HuH-7.5 (cell line): ENCODE measurements at regions not wholly inside any gene's neighbourhood (a gene's known extent, or its start where the extent isn't known, plus 50 kb on each side); places are given as distances from the start of the nearest gene placed in this dataset.

Source experiments
- DNase-seq: peaks from one replicate; pipeline ENCODE4 v3.0.0; 2011; ENCODE audit warnings: low spot score

DNA sequence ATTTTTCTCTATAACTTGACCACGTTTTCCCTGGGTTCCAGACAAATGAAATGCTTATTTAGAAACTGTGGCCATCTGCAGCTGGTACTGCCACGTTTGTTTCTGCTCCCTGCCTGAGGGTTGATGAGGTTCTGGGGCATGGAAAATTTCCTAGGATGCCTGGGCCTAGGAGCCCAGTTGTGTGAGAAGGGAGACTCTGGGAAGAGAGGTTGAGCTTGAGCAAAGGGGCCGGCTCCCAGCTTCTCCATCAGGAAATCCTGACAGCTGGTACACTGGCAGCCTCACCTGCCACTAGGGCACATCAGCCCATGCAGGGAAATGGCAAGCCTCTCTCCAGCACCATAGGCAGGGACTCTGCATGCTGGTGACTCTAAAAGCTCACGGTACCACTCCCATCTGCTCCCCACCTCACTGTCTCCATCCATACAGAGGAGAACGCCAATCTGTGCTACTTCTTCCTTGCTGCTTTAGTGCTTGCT lies 165.4 kb upstream of the PPP2R3A start:
- DNase-seq: no peak

DNA sequence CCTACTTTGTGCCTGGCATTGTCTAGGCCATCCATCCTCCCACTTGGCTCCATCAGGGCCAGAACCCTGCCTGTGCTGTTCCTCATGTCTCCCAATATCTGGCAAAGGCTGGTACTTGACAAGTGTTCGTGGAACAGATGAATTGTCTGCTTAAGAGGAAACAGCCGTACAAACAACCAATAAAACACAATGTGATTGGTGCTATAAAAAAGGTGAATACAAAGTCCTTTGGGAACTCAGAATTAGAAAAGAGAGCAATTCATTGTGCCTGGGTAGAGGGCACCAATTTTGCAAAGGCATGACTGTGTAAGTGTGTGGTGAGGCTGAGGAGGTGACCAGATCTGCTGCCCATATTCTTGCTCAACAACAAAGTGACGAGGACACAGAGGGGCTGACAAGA lies 164.5 kb upstream of the PPP2R3A start:
- DNase-seq: no peak

DNA sequence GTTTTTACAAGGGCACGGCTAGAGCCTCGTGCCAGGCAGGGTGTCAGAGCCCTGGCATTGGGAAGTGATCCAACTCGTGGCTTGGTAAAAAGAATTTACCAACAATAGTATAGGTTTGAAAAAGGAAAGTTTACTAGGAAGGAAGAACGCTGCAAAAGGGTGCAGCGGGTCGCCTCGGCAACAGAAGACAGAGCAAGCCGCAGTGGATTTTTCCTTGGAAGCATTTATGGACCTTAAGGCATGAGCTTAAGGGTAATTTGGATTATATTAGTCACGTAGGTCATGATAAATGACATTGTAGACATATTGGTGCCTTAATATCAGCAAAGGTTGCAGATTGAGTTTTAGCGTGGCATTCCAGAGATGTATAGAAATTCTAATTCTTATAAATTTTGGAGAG lies 163.4 kb upstream of the PPP2R3A start:
- DNase-seq: no peak

DNA sequence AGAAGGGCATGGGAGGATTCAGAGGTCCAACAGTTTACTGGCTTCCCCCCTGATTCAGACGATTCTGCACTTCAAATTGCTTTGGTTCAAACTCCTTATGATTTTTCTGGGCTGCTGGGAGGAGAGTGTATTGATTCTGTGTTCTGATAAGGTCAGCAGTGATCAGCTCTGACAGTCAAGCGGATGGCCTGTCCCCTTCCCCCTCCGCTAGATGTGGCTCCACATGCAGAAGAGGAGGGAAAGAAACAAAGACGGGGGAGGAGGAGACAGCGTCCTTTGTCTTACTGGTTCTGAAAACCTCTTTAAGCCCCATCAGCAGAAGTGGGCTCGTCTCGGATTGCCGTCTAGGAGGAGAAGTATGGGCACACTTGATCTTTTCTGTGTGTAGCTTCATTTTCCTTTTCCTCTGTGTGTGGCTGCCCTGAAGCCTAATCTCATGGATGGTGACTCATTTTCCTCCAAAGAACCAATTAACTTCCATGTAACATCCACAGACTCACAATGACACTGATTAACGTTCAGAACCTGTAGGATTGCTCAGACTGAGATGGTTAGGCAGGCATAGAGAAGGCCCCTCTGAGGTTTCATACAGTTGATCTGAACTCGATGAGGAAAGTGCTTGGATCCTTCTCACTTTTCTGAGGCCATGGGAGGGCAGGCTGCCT lies 162.4 kb upstream of the PPP2R3A start:
- no peak for DNase-seq

DNA sequence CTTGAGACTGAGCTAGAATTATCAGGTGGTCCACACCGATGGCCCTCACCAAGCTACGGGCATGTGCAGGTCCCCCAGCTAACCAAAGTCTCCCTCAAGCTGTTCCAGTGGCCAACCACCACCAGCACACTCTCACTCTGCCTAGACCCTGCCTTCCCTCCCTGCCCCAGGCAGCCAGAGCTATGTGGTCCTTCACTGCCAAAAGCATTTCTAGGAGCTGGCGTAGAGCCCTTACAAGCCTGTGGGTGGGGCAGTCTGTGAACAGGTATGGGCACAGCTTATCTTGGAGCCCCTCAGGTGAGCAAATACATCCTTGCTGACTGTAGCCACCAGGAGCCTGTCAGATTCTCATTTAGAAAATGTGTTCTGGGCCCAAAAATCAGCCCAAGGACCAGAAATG lies 159.8 kb upstream of the PPP2R3A start:
- no peak for DNase-seq

DNA sequence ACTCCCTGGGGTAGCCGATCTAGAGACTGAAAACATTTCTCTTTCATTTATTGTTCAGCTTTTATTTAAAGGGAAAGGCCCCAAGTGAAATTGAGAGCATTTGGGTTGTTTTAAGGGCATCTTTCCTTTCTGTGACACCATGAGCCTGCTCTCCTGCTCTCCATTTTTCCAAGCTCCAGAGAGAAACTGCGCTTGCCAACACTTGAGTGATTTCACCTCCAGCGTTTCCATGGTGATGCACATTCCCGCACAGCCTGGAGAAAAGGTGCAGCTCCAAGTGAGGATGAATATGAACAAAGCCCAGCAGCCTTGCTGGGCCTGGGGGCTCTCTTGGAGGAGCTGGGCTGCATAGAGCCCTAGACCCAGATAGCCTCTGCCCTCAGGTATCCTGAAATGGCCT lies 159.2 kb upstream of the PPP2R3A start:
- DNase-seq: no peak

DNA sequence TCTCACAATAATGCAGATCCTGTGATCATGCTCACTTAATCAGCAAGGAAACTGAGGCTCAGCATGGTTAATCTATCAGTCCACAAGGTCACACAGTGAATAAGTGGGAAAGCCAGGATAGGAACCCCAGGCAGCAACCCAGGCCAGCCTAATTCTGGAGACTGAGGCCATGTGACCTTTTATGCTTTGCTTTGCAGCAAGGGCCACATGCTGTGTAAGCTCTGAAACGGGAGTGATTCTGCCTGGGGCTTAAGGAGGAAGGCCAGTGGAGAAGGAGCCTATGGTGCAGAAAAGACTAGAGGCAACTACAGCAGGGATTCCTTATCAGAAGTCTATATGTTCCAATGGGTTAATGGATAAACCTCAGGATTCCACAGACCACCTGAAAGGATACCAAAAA lies 157.6 kb upstream of the PPP2R3A start:
- DNase-seq: no peak

DNA sequence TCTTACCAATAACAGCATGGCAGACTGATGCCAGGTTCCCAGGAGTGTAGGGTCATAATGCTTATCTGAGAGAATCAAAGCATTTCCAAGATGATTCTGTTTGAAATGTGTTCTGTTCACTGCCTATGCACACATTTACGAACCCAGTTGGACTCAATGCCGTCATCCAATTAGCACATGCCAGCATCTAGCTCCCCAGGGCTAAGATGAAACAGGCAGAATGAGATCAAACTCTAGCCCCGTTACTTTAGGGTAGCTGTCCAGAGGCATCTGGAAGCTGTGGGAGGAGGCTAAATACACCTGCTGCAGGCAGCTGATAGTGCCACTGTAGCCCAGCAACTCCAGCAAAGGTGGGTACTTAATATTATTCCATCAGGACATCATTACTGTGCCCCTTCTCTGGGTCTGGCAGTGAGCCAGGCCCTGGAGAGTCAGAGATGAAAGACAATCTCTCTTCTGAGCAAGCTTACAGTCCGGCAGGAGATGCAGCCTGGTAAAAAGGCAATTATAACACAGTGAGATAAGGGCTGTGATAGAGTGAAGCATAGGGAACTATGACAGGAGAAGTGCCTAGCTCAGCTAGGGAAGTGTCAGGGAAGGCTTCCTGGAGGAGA lies 156.4 kb upstream of the PPP2R3A start:
- DNase-seq: no peak

DNA sequence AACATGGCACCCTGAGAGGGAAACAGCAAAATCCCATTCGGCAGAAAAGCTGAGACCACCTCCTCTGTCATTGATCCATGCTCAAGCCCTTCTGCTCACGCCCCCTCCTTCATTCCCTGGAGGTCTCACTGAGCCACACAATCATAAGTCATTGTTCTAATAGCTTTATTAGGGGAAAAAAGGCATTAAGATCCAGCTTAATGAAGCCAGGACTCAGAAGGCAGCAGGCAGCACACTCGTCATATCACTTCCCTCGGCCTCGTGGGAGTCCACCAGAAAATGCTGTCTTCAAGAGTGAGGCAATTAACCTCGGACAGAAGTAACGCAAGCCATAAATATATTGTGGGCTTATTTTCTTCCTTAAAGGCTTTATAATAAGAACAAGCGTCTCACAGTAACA lies 153.9 kb upstream of the PPP2R3A start:
- no peak for DNase-seq

DNA sequence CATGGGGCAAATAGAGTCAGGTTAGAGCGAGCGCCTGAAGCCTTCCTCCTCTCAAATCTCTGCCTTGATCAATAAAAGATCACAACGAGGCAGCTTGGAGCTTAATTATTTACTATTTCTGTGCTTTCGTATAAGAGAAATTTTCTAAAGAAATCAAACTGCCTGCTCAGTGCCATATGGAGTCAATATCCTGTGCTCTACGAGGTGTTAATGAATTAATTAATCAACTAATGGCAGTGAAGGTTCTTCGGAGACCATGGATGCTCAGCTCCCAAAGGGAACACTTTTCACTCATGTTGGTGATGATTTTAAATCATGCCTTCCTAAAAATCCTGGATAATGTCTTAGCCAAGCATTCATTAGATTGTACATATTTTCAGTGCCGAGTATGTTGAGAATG lies 153.5 kb upstream of the PPP2R3A start:
- DNase-seq: no peak

DNA sequence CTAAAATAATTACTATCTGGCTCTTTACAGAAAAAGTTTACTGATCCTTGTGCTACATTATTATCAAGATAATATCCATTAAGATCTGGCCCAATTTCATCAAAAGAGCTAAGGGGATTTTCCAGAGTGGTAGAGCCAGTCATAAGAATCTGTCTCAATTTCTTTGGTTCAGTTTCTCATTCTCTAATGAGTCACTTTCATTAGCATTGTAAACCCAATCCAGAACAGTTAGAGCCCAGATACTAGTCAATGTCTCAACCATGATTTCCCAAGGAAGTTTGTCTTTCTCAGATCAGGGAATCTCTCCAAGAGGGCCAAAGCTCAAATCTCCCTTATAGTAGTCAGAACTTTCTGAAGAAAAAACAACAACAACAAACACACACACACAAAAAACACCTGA lies 131.1 kb upstream of the PPP2R3A start:
- no peak for DNase-seq

DNA sequence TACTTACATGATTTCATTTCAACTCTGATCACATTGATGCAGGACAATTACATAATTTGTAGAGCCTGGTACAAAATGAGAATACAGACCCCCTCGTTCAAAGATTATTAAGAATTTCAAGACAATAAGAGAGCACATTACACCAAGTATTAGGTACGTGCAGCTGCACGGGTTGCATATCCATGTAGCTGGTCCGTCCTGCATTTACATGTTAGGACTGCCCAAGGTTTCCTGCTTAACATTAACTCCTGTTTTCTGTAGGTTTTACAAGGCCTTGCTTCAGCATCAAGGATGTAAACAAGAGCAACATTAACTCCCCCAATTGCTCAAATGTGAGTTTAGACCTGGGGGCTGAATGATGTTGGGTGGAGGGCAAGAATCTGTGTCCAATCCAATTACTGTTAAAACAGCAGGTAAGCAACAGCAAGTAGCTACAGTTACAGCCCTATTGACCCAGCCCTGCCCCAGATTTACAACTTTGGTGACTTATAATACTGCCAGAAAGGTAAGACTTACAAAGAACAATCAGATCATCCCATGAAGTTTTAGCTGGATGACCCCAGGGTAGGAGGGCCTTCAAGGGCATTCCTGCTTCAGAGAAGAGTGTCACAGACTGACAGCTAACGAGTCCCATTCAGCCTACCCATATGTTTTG lies 127.4 kb upstream of the PPP2R3A start:
- no peak for DNase-seq

DNA sequence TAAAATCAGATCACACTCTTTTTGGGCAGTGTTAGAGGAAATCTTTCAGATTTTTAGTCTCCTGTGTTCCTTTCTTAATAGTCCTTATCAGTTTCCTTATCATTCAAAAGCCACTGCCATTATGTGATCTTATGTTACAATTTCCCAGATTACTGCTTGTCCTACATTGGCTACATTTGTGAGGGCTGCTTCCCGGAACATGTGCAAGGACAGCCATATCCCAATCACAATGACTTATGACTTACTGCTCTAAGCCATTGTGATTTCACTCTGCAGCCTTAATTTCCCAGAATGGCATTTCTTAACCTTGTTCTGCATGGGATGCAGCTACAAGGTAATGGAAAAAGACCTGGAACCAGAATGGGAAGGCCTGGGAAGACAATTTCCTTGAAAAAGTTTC lies 125.1 kb upstream of the PPP2R3A start:
- no peak for DNase-seq

DNA sequence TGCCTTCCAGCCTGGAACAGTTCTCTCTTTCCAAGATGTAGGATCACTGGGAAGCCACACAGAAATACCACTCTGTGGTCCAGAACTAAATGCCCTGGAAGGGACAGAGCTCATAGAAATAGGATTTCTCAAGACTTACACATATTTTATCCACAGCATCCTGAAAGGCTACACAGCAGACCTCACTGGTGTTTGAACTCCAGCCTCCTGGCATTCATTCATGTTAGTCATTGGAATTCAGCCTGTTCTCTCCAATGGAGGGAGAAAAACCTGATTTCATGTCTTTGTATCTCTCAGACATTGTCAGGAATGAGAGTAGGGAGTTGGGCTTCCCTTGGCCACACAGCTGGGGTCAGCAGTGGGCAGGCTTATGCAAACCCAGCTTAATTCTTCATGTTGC lies 121.1 kb upstream of the PPP2R3A start:
- no peak for DNase-seq

DNA sequence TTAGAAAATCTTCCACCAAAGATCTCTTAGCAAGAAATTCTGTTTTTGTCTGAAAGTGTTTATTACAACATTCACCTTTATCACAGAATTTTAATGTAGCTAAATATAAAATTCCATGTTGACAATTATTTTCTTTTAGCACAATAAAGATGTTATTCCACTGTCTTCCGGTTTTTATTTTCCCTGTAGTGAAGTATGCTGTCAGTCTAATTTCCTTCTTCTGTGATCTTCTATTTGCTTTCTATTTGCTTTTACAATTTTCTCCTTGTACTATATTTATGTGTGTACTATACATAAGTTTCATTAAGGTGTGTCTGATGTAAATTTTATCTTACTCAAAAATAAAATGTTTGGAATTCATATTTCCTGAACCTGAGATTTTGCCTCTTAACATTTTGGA lies 117.5 kb upstream of the PPP2R3A start:
- no peak for DNase-seq

DNA sequence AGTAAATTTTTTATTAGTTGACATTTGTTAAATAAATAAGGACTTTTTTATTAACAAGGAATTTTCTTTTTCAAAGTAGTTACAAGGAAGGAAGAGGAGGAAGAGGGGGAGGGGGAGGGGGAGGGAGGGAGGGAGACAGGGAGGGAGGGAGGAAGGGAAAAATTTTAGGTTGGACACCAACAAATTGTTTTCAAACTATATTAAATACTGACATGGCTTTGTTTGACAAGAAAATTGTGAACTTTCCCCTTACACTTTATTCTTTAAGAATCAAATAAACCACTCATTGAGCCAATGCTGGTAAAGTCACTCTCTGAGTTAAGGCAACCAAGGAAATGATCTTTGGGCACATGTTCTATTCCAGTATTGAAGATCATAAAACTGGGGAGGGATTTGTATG lies 115.7 kb upstream of the PPP2R3A start:
- DNase-seq: no peak

DNA sequence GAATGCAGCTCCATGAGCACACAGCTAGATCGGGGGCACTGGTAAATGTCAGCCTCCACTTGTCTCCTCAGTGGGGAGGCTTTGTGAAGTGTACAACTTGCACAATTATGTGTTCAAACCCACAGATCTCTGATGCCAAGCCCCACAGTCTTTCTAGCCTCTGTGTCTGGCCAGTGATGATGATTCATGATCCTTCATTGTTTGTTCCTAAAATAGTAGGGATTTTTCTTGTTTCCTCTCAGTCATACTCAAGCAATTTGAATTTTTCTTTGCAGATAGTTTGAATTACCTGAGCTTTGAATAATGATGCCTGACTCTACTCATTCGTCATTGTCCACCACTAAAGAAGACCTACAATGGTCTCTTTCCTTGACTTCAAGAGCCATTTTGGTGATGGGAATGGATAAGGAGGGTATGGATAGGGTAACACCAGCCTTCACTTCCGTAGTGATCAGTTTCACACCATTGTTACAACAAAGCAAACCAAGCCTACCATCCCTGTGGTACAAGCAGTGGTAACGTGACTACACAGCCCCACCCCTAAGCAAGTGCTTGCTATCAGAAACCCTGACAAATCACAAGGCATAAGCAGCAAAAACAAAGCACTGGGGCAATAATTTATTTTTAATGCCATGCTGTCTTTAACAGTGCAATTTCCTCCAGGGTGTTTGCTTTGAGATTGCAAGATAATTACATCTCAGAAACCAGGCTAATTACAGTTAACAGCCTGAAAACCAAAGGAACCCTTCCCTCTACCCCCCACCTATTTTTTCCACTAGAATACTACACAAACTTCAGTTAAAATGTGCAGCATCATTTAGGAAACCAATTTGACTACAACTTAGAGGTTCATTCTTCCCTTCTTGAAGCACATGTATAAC lies 114.1 kb upstream of the PPP2R3A start:
- no peak for DNase-seq

DNA sequence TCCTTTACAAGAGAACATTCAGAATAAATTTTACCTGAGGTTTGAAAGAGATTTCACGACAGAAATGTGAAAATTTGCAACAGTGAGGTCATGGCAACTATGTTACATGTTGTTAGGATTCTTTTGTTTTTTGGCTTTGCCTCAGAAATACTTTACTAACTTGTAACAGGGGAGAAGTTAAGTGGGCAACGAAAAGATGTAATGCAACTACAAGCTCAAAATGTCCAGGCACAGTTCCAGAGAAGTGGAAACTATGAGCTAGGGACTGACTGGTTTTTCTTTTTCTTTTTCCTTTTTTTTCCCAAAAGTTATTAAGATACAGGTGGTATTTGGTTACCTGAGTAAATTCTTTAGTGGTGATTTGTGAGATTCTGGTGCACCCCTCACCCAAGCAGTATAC lies 111.5 kb upstream of the PPP2R3A start:
- DNase-seq: no peak

DNA sequence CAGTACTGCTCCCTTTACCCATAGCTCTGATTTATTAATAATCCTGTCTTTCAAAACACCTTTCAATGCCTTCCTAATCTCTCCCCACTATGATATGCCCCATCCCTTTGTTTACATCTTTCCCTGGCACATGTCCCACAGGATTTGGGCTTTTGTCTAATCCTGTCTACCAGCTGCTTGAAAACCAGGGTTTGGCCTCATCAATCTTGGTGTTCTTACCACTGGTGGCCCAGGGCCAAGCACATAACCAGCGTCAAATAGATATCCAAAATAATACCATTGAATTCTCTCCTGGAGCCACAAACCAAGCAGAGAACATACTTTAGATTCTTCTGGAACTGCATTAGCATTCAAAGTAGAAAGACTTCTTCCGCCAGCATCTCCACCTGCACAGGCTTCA lies 104.8 kb upstream of the PPP2R3A start:
- no peak for DNase-seq

DNA sequence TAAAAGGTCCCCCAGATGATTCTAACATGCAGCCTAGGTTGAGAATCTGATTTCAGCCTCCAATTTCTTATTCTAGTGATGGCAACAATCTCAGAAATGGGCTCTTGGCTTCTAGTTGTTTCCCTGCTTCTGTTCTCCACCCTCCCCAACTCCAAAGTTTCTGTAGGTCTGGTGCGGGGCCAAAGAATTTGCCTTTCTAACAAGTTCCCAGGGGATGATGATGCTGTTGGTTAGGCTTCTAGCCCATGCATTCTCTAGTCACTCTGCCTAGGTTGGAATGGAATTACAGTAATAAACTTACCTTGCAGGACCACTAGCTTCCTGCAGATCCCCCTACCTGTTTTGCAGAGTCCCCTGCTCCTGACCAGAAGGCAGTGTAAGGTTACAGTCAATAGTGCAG lies 103.2 kb upstream of the PPP2R3A start:
- DNase-seq: no peak

DNA sequence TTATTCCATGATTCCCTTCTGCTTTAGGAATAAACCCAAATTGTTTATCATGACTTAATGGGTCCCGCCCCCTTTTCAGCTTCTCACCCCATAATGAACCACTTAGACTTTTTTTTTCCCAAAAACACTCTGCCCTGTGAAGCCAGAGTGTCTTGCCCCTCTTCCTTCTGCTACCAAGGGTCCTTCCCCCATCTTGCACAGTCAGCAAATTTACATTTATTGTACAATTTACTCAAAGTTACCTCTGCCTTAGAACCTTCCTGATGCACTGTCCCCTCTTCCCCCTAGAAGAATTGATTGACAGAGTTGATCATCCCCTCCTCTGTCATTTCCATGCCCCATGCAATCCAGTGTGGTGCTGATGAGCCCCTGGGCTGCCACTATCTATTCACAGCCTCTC lies 101.5 kb upstream of the PPP2R3A start:
- no peak for DNase-seq

DNA sequence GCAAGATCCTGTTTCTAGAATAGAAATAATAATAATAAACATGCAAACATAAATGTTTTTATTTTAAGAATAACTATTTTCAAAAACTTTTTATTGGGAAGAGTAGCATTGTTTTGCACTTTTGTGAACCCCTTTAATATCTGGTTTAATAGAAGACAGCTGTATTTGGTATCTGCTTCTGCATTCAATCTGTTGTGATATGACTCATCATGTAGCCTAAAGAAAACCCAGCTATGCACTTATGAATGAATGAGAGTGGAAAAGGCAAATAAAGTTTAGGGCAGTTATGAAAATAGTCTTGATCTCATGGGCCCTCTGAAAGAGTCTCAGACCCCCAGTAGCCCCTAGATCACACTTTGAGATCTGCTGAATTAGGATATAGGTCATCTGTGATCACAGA lies 100.4 kb upstream of the PPP2R3A start:
- DNase-seq: no peak

DNA sequence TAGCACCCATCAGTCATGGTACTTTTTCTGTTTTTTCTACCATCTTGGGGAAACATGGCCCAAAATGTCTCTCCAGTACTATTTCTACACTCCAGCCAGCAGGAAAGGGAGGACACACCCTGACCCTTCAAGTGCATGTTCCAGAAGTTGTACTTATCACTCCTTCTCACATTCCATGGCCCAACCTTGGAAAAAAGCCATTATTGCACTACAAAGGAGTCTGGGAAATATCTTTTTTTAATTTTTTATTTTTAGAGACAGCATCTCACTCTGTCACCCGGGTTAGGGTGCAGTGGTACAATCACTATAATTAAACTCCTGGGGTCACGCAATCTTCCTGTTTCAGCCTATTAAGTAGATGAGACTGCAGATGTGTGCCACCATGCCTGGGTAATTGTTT lies 100.0 kb upstream of the PPP2R3A start:
- DNase-seq: no peak
